H9 (cell line): ENCODE measurements at regions not wholly inside any gene's neighbourhood (a gene's known extent, or its start where the extent isn't known, plus 50 kb on each side); places are given as distances from the start of the nearest gene placed in this dataset.

Experiments used
- DNase-seq: peaks from one replicate; pipeline ENCODE4 v3.0.0-alpha.2; 2017
- H2AFZ ChIP-seq: one replicate; pipeline ENCODE4 v1.6.1; 2013; ENCODE audit warnings: mild to moderate bottlenecking, low read length, control low read depth, moderate library complexity
- H2AK5ac ChIP-seq: 2 replicates; pipeline ENCODE4 v1.6.1; 2013; ENCODE audit warnings: low read length, control low read depth, mixed read lengths; ENCODE audit not compliant: insufficient read length
- H2BK120ac ChIP-seq: one replicate; pipeline ENCODE4 v1.6.1; 2013; ENCODE audit warnings: low read depth, mild to moderate bottlenecking, low read length, control low read depth, inconsistent platforms; ENCODE audit not compliant: poor library complexity, severe bottlenecking
- H2BK12ac ChIP-seq: 2 replicates; pipeline ENCODE4 v1.6.1; 2013; ENCODE audit warnings: low read length, control low read depth, mixed read lengths, low read depth; ENCODE audit not compliant: insufficient read length
- H2BK15ac ChIP-seq: 2 replicates; pipeline ENCODE4 v1.6.1; 2013; ENCODE audit warnings: low read depth, low read length, control low read depth
- H2BK20ac ChIP-seq: one replicate; pipeline ENCODE4 v1.6.1; 2013; ENCODE audit warnings: low read depth, mild to moderate bottlenecking, low read length, control low read depth, inconsistent platforms; ENCODE audit not compliant: poor library complexity, severe bottlenecking
- H2BK5ac ChIP-seq: 2 replicates; pipeline ENCODE4 v1.6.1; 2013; ENCODE audit warnings: low read length, control low read depth, mixed read lengths; ENCODE audit not compliant: insufficient read length
- H3K14ac ChIP-seq: 2 replicates; pipeline ENCODE4 v1.6.1; 2013; ENCODE audit warnings: low read length, control low read depth; ENCODE audit not compliant: insufficient read depth
- H3K18ac ChIP-seq: 2 replicates; pipeline ENCODE4 v1.6.1; 2013; ENCODE audit warnings: low read depth, mild to moderate bottlenecking, mixed read lengths, low read length, control low read depth; ENCODE audit not compliant: insufficient read length
- H3K23ac ChIP-seq: 2 replicates; pipeline ENCODE4 v1.6.1; 2013; ENCODE audit warnings: low read length, control low read depth, mixed read lengths, low read depth; ENCODE audit not compliant: insufficient read length
- H3K23me2 ChIP-seq: 2 replicates; pipeline ENCODE4 v1.6.1; 2013; ENCODE audit warnings: low read depth, mild to moderate bottlenecking, mixed read lengths, low read length, control low read depth; ENCODE audit not compliant: insufficient read length, poor library complexity, severe bottlenecking
- H3K27ac ChIP-seq: 2 replicates; pipeline ENCODE4 v1.5.1; 2013; ENCODE audit warnings: low read length, control low read depth, mixed read lengths, low read depth; ENCODE audit not compliant: insufficient read length
- H3K27me3 ChIP-seq: 2 replicates; pipeline ENCODE4 v1.6.1; 2013; ENCODE audit warnings: low read length, control low read depth, inconsistent platforms; ENCODE audit not compliant: insufficient read depth
- H3K4ac ChIP-seq: 2 replicates; pipeline ENCODE4 v1.6.1; 2013; ENCODE audit warnings: low read depth, mild to moderate bottlenecking, control low read depth, inconsistent platforms, low read length, moderate library complexity
- H3K4me1 ChIP-seq: 2 replicates; pipeline ENCODE4 v1.6.1; 2013; ENCODE audit warnings: low read length, control low read depth, inconsistent platforms; ENCODE audit not compliant: insufficient read depth
- H3K4me2 ChIP-seq: 2 replicates; pipeline ENCODE4 v1.6.1; 2013; ENCODE audit warnings: low read length, control low read depth, mixed read lengths; ENCODE audit not compliant: insufficient read length, insufficient read depth
- H3K56ac ChIP-seq: 2 replicates; pipeline ENCODE4 v1.6.1; 2013; ENCODE audit warnings: low read depth, mild to moderate bottlenecking, mixed read lengths, low read length, control low read depth; ENCODE audit not compliant: insufficient read length
- H3K79me1 ChIP-seq: 2 replicates; pipeline ENCODE4 v1.6.1; 2013; ENCODE audit warnings: low read depth, mild to moderate bottlenecking, moderate library complexity, low read length, control low read depth, inconsistent platforms; ENCODE audit not compliant: insufficient read depth, poor library complexity, severe bottlenecking
- H3K79me2 ChIP-seq: 2 replicates; pipeline ENCODE4 v1.6.1; 2013; ENCODE audit warnings: low read length, control low read depth, inconsistent platforms; ENCODE audit not compliant: insufficient read depth
- H3K9ac ChIP-seq: 2 replicates; pipeline ENCODE4 v1.6.1; 2013; ENCODE audit warnings: low read length, control low read depth, mixed read lengths; ENCODE audit not compliant: insufficient read length; ENCODE audit errors: extremely low read depth
- H3K9me3 ChIP-seq: one replicate; pipeline ENCODE4 v1.6.1; 2013; ENCODE audit warnings: low read depth, low read length, inconsistent platforms; ENCODE audit not compliant: control insufficient read depth
- H3T11ph ChIP-seq: one replicate; pipeline ENCODE4 v1.6.1; 2013; ENCODE audit warnings: mild to moderate bottlenecking, low read length, control low read depth, inconsistent platforms
- H4K20me1 ChIP-seq: one replicate; pipeline ENCODE4 v1.6.1; 2013; ENCODE audit not compliant: control insufficient read depth, insufficient read length, insufficient read depth
- H4K5ac ChIP-seq: 2 replicates; pipeline ENCODE4 v1.6.1; 2013; ENCODE audit warnings: low read depth, mild to moderate bottlenecking, mixed read lengths, low read length, control low read depth; ENCODE audit not compliant: insufficient read length
- H4K8ac ChIP-seq: replicated peaks from 2 replicates; pipeline ENCODE4 v1.6.1; 2013; ENCODE audit warnings: low read length, control low read depth, mixed read lengths, low read depth; ENCODE audit not compliant: insufficient read length
- H4K91ac ChIP-seq: 2 replicates; pipeline ENCODE4 v1.6.1; 2013; ENCODE audit warnings: low read depth, mild to moderate bottlenecking, moderate library complexity, mixed read lengths, low read length, control low read depth; ENCODE audit not compliant: insufficient read length
- H3K27ac Mint-ChIP-seq, 3 experiments: 2 replicates in 2 of 3; 3 replicates in 1 of 3; pipeline ENCODE4 v1.8.0; 2020 to 2021; ENCODE audit warnings: mixed read lengths in 3 of 3, mild to moderate bottlenecking in 1 of 3, moderate library complexity in 1 of 3
- H3K27me3 Mint-ChIP-seq: 2 replicates; pipeline ENCODE4 v1.8.0; 2021; ENCODE audit warnings: low read depth, mild to moderate bottlenecking, moderate library complexity, mixed read lengths
- H3K36me3 Mint-ChIP-seq, 3 experiments: 2 replicates in 2 of 3; 3 replicates in 1 of 3; pipeline ENCODE4 v1.8.0; 2020 to 2021; ENCODE audit warnings: low read depth in 3 of 3, mixed read lengths in 3 of 3; ENCODE audit not compliant: insufficient read depth in 1 of 3
- H3K4me1 Mint-ChIP-seq, 2 experiments: 2 replicates each; pipeline ENCODE4 v1.8.0; 2020; ENCODE audit warnings: mixed read lengths in 2 of 2
- H3K4me3 Mint-ChIP-seq, 2 experiments: 2 replicates in 1 of 2; 3 replicates in 1 of 2; pipeline ENCODE4 v1.8.0; 2020 to 2021; ENCODE audit warnings: mild to moderate bottlenecking in 2 of 2, mixed read lengths in 2 of 2, moderate library complexity in 1 of 2
- H3K9me3 Mint-ChIP-seq, 2 experiments: 2 replicates in 1 of 2; 3 replicates in 1 of 2; pipeline ENCODE4 v1.8.0; 2020; ENCODE audit warnings: mild to moderate bottlenecking in 2 of 2, mixed read lengths in 2 of 2, moderate library complexity in 1 of 2
- CTCF ChIP-seq: fragments of 200-600 bp; sonication (generic); conservative IDR thresholded peaks from 3 replicates; pipeline ENCODE4 v1.8.0; 2021; ENCODE audit warnings: antibody characterized with exemption, mild to moderate bottlenecking
- WGBS: extraction: QIAGEN DNeasy Blood & Tissue Kit; methylation state at CpG from one replicate; pipeline ENCODE4 v1.1.7; 2013; ENCODE audit warnings: missing lambda C conversion rate, low lambda C conversion rate, mixed read lengths; ENCODE audit not compliant: insufficient read length; ENCODE audit errors: extremely low coverage; 5-methylcytosine and 5-hydroxymethylcytosine counted together

GRCh38 chr2:76544901-76545300 is 834.2 kb upstream of the GCFC2 start:
- H4K20me1 ChIP-seq = no peaks in the 10 kb centered on the region
- no peak overlapping the region for H2BK15ac ChIP-seq
- no peak overlapping the region for H2AFZ ChIP-seq
- H3K23ac ChIP-seq = no peak overlapping the region
- no peak overlapping the region for H3K4me2 ChIP-seq
- Mint-ChIP-seq H3K36me3 (no peaks in the 10 kb centered on the region), H3K4me1 (peaks cover 4 to 11% of the 10 kb centered on the region in 2 experiments; a peak in 3 of 4 replicates), H3K27me3 (no peaks in the 10 kb centered on the region), H3K9me3 (no peaks in the 10 kb centered on the region), H3K4me3 (no peak overlapping the region), H3K27ac (no peak overlapping the region)
- no peaks in the 10 kb centered on the region for H3K79me2 ChIP-seq
- no peak overlapping the region for H2AK5ac ChIP-seq
- no peak overlapping the region for H2BK12ac ChIP-seq
- H2BK120ac ChIP-seq = no peak overlapping the region
- WGBS = no CpG with 5 or more reads among the region's 3 CpGs
- H3K27ac ChIP-seq = no peak overlapping the region
- H3K4me1 ChIP-seq = no peaks in the 10 kb centered on the region
- no peaks in the 10 kb centered on the region for H3K79me1 ChIP-seq
- no peak overlapping the region for H3T11ph ChIP-seq
- no peak overlapping the region for H2BK5ac ChIP-seq
- no peak overlapping the region for H3K18ac ChIP-seq
- TF ChIP-seq CTCF = no peak
- no peak overlapping the region for H3K14ac ChIP-seq
- no peak overlapping the region for H2BK20ac ChIP-seq
- H3K27me3 ChIP-seq = no peaks in the 10 kb centered on the region
- H3K23me2 ChIP-seq = no peaks in the 10 kb centered on the region
- no peak overlapping the region for H4K8ac ChIP-seq
- no peak overlapping the region for H3K4ac ChIP-seq
- no peaks in the 10 kb centered on the region for H3K9me3 ChIP-seq
- H3K9ac ChIP-seq = no peak overlapping the region
- no peak overlapping the region for H4K5ac ChIP-seq
- DNase-seq = no peak
- no peak overlapping the region for H4K91ac ChIP-seq
- no peak overlapping the region for H3K56ac ChIP-seq
